NCI-H2081 (cell line): ENCODE measurements at regions not wholly inside any gene's neighbourhood (a gene's known extent, or its start where the extent isn't known, plus 50 kb on each side); places are given as distances from the start of the nearest gene placed in this dataset.
A peak's percentile ranks its signal among the peaks of the same experiment; 100 is the strongest.
"Not testable (repeated sequence)": the region's sequence is repeated elsewhere in the genome, so short reads cannot be mapped to it uniquely, and the experiment has no call there.

Experiments
- DNase-seq, 2 experiments: peaks; one replicate each; lab custom pipeline; 2025; lab: John Stamatoyannopoulos, UW

DNA sequence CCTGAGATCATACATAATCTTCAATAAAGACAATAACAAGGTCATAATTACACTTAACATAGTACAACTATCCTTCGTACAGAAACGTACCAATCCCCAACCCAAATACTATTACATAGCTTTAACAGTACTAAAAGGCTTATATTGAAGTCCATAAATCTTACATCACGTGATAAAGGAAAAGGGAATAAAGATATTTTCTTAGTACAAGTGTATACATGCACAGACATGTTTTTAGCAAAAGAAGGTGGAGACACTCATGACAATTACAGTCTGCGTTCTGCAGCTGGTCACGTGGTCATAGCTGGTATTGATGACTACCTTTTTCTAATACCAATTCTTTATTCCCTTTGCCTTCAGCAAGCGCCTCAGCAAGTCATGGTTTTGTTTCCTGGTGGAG is 464.5 kb upstream of the SLITRK5 start:
- no peak for DNase-seq

DNA sequence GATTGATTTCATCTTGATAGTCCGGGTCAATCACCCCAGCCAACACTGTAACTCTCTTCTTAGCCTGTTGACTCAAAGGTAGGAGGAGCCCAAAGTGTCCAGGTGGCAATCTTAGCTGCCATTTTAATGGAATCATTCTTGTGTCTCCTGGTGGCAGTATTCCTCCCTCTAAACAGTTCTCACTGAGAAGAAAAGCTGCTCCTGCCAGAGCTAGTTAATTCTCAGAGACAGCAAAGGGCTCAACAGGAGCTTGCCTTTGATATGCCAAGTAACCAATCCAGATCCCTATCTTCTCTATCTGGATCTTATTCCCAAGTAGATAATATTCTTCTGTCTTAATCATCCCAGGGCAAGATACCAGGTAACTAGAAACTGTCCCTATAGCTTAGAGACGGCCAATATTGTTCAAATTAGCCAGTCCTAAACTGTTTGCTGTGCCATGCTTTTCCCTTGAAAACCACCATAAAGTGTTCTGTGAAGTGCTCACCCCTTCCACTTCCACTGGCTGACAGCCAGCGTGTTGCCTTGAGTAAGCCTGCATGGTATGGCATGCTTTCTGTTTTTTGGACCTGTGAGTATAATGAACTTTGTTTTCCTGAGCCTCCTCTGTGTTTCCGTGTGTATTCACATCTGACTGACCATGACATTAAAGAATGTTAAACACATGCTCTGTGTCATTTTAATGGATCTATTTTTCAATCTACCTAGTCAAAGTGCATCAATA is 463.7 kb upstream of the SLITRK5 start:
- DNase-seq: no peak

DNA sequence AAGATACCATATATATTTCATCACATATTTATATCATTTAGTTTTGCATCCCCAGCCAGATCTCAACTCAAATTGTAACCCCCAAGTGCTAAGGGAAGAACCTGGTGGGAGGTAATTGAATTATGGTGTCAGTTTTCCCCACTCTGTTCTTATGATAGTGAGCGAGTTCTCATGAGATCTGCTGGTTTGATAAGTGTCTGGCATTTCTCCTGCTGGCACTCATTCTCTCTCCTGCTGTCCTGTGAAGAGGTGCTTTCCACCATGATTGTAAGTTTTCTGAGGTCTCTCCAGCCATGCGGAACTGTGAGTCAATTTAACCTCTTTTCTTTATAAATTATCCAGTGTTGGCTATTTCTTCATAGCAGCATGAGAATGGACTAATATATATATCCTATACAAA is 462.5 kb upstream of the SLITRK5 start:
- DNase-seq: no peak

DNA sequence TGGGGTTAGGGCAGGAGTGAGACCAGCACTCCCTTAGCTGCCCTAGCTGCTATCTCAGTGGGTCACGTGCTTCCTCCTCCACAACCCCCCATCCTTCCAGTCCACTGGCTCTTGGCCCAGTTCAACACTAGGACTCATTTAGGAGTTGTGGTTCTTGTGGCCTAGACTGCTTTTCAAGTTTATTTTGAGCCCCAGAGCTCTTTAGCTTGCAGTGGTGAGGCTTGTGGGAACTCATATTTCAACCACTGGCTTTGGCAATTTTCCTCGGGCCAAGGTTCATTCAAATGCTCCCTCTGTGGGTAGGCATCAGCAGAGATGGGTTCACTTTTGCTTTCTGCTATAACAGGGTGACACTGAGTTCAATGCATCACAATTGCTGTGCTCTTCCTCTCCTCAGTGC is 436.2 kb upstream of the SLITRK5 start:
- DNase-seq: no peak

DNA sequence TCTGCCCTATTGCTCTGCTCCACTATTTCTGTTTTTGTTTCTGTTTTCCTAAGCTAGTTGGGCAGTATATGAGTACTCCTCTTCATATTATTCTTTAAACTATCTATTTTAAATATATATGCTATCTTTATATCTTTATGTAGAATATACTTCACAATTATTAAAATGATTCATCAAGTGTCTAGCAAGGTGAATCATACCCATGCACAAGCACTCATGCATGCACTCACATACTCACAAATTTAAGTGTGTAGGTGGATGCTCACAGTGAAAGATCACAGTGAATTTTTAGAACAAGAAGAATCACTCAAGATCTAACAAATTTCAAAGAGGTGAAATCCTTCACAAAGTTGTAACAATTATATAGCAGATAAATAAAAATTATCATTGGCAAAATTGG is 435.6 kb upstream of the SLITRK5 start:
- no peak for DNase-seq

DNA sequence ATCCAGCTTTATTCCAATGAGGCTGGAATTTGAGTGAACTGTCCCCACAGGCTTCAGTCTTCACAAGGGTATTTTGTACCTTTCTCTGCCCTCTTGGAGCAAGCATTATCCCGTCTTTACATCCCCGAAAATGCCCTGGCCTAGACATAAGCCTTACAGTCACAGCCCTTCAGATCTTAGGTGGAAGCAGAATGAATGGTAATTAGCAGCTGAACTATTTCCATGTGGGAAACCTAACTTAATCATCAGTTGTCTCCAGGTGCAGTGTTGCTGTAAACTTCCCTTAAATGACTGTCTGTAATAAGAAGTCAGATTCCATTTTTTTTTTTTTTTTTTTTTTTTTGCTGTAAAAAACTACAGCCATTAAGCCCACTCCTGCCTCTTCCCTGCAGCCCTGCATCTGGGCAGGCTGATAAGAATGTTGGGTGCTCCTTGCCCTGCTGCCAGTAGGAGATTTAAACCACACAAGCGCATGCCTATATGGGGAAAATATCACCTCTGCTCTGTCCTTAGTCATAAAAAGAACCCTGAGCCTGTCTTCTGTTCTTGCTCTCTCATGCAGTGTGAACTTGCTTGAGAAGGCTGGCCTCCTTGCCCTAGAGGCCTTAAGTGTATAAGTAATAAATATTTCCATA is 426.8 kb upstream of the SLITRK5 start:
- no peak for DNase-seq

DNA sequence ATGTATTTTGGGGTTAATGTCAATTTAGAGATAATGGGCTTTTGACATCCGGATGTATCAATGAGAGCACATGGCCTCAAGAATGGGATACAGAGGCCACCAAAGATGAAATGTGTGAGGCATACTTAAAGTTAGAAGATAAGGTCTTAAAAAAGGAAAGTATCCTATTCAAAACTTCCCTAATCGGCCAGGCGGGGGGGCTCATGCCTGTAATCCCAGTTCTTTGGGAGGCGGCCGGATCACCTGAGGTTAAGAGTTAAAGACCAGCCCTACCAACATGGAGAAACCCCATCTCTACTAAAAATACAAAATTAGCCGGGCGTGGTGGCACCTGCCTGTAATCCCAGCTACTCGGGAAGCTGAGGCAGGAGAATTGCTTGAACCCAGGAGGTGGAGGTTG is 421.3 kb upstream of the SLITRK5 start:
- DNase-seq: not testable (repeated sequence)

DNA sequence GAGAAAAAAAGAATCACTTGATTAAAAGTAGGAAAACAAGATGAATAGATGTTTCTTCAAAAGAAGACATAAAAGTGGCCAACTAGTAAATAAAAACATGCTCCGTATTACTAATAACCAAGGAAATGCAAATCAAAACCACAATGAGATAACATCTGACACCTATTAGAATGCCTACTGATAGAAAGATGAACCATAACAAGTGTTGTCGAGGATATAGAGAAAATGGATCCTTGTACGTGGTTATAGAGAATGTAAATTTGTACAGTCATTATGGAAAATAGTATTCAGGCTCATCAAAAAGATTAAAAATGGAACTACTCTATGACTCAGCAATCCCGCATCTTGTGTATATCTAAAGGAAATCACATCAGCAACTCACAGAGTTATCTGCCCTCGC is 415.8 kb upstream of the SLITRK5 start:
- no peak for DNase-seq

DNA sequence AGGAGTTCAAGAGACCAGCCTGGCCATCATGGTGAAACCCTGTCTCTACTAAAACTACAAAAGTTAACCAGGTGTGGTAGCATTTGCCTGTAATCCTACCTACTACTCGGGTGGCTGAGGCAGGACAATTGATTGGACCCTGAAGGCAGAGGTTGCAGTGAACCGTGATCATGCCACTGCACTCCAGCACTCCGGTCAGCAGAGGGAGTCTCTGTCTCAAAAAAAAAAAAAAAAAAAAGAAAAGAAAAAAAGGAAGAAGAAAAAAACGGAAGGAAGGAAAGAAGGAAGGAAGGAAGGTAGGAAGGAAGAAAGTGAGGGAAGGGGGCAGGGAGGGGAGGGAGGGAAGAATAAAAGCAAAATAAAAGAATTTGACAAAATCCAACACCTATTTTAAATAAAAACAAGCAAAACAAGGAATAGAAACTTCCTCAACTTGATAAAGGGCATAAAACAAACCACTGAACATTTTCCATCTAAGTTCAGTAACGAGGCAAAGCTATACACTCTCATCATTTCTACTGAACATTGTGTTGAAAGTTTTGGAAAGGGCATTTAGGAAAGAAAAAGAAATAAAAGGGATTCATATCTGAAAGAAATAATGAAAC is 411.6 kb upstream of the SLITRK5 start:
- DNase-seq: peak in 1 of 2 experiments; percentile 4

DNA sequence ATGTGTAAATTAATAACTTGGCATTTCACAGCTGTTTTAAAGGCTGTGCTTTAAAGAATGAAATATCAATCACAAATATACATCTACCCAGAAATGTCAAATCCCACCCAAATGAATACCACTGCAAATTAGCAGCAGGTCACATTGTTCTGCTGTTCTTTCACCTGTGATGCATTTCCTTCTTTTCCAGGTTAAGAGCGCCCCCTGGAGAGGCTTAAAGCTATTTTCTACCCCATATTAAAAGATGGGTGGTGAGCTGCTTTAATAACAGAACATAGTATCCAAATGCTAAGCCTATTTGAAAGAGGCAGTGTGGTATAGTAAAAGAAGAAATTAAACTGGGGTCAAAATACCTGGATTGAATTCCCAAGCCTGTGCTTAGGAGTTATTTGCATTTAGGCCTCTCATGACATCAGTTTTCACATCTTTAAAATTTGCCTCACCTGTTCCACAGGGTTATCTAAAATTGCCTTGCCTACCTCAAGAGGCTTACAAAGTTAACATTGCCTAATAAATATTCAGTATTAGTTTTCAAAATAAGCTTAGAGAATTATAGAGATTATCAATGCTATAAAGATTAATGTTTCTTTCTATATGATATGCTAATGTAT is 396.9 kb upstream of the SLITRK5 start:
- peak; percentile 58 to 59 for DNase-seq

DNA sequence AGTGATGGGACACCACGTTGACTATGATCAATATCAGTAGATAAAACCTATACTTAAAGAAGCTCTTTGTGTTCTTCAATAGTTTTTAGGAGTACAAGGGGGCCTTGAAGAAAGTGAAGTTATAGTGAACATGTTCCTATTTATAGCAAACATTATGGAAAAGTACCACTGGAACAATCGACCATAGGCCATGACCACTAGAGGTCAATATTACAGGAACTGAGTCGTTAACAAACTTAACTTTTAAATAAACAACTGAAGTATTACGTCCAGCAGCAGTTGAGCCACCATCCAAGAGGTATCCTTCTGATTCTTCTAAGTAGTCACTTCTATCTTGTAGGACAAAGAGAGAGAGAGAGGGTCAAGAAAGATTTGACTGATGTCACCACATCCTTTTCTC is 391.0 kb upstream of the SLITRK5 start:
- DNase-seq: peak in 1 of 2 experiments; percentile 1

DNA sequence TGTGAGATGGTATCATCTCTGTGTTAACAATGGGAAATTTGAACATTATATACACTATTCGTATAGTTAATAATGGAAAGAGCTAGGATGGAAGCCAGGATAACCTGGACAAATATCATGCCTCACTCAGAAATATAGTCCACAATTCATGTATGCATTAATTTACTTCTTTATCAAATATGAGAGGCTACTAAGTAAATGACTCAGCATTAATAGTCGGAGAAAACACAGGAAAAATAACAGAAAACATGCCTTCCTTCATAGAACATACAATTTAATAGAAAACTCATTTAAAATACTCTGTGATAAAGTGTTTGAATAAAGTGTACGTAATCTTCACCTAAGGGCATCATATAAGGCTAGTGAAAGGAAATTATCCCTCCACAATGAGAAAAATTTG is 383.4 kb upstream of the SLITRK5 start:
- no peak for DNase-seq

DNA sequence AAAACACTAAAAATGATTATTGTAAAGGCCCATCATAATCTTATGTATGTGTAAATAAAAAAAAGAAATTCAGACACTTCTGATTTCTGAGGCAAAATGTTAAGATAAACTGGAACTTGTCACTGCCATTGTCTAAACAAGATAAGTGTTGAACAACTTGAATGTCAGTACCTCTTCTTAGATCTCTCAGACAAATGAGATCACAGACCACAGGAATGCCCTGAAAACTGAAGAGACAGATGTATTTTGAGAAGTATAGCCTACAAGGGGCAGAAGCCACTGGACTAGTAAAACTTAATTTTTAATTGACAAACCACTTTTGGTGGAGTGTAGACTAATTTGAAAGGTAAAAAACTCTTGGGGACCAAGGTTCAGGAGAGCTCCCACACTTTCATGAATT is 375.5 kb upstream of the SLITRK5 start:
- no peak for DNase-seq

DNA sequence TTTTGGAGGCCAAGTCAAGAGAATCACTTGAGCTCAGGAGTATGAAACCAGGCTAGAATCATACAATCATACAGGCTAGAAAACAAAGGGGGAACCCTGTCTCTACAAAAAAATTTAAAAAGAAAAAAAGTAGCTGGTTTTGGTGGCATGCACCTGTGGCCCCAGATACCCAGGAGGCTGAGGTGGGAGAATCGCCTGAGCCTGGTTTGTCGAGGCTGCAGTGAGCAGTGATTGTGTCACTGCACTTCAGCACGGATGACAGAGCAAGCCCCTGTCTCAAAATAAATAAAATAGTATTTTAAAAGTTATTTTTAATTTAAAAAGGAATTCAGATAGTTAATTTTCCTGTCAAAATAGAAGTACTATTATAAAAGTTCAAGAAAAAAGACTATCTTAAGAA is 369.1 kb upstream of the SLITRK5 start:
- no peak for DNase-seq

DNA sequence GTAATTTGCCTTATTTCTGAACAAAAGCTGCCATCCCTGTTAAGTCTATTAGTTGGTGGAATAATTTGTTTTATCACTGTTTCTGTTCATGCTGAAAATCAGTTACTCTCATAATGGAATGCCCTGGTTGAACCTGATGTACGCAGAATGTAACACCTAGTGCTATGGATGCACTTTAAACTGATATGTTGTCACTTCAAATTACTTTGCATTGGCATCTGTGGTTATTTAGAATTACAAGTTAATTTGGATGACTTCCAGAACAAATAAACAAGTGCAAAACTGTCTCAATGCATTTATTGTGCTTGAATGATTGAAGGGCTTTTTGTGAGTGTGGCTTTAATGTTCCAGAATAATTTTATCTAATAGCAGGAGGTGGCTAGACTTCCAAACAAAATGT is 368.2 kb upstream of the SLITRK5 start:
- DNase-seq: peak in 1 of 2 experiments; percentile 12

DNA sequence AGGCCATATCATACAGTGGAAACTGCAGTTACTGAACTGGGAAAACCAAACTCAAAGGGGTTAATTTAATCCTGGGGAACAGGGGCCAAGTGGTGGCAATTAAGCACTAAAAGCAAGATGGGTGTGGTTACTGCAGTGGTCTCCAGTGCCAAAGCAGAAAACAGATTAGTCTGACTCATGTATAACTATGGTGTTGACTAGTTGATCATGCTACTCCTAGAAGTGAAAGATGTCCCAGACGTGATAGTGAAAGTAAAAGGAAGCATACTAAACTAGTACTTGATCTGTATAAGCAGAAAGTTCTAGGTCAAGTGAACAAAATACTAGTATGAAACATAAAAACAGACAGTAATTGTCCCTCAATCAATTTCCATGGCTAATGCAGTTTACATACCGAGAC is 360.0 kb upstream of the SLITRK5 start:
- no peak for DNase-seq

DNA sequence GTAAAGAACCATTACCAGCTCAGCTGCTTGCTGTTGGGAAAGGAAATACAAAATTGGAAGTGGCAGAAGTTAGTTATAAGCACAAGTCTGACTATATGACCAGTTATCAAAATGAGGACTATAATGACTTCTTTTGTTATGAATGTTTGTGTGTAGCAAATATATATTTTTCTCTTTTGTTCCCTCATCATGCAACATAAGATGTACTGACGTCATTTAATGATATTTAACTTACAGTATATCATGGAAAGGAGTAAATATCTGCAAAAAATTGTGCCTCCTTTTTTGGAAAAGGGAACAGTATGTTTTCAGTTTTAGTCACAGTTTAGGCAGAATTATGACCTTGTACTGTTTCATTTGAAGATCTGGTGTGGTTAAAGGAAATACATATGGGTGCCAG is 356.3 kb upstream of the SLITRK5 start:
- no peak for DNase-seq

DNA sequence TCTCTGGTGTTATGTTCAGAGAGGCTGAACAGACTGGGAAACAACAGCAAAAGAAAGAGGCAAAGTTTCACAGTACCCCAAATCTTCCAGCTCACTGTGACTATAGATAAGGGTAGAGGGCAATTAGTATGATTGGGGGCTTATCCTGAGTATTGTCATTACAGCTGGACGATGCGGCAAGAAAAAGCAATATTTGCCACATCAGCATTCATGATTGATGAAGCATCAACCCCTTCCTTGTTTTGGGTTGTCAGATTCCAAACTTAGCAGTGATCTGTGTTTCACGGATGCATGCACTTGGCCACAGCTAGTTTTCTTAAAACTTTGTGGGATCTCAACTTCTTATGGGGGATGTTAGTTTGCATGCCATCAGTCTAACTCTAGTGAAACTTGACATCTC is 348.8 kb upstream of the SLITRK5 start:
- DNase-seq: no peak

DNA sequence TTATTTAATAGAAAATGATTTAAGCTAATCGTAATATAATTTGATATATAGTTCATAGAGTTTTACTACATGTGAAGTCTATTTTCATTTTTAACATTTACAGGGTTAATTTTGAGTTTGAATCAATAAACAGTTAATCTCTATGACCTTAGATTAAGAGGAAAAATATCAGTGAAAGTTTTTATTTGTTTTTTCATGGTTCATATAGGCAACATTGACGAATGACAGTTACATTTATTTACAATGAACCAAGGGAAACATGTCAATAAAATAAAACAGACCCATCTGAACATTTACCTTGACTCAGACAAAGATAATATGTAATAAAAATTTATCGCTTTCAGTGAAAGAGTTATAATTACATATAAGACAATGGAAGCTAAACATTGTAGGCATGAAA is 346.6 kb upstream of the SLITRK5 start:
- no peak for DNase-seq

DNA sequence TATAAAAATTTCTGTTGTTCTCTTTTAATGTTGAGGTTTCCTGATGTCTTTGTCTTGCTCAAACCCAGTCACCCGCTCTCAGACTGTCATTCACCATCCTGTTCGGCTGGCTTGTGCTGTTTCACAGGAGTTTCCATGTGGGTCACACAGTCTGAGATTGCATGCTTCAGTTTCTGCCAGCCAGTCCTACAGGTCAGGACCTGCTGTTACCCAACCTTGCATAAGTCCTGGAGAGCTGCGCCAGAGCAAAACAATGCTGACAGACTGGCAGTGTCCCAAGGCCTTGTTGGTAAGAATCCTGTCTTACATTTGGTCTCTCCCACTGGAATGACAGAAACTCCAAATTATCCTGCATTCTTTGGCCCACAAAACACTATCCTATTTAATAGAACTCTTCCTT is 340.0 kb upstream of the SLITRK5 start:
- no peak for DNase-seq

DNA sequence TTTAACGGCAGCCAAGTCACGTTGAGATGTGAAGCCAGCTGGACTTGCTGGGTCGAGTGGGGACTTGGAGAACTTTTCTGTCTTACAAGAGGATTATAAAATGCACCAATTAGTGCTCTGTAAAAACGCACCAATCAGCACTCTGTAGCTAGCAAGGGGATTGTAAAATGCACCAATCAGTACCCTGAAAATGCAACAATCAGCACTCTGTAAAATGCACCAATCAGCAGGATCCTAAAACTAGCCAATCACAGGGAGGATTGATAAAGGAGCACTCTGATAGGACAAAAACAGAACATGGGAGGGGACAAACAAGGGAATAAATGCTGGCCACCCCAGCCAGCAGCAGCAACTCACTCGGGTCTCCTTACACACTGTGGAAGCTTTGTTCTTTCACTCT is 337.6 kb upstream of the SLITRK5 start:
- no peak for DNase-seq

DNA sequence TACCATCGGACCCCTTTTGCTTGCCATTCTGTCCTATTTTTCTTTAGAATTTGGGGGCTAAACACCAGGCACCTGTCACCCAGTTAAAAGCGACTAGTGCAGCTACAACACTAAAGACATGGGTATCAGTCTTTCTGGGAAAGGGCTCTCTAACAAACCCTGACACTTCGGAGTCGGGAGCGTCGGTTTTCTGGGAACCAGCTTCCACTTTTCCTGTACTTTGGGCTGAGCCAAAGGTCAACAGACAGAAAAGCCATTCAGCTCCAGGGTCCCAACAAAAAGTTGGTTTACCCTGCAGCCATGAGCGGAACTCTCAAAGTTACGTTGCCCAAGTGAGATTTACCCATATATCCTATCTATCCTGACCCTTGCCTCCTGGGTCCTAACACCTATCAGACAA is 337.0 kb upstream of the SLITRK5 start:
- DNase-seq: no peak

DNA sequence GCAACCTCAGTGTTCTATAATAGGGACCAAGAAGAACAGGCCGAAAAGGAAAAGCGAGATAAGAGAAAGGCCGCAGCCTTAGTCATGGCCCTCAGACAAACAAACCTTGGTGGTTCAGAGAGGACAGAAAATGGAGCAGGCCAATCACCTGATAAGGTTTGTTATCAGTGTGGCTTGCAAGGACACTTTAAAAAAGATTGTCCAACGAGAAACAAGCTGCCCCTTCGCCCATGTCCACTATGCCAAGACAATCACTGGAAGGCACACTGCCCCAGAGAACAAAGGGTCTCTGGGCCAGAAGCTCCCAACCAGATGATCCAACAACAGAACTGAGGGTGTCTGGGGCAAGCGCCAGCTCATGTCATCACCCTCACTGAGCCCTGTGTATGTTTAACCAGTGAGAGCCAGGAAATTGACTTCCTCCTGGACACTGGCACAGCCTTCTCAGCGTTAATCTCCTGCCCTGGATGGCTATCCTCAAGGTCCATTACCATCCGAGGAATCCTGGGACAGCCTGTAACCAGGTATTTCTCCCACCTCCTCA is 334.8 kb upstream of the SLITRK5 start:
- not testable (repeated sequence) for DNase-seq
